ENCODE measurements at regions not wholly inside any gene's neighbourhood (a gene's known extent, or its start where the extent isn't known, plus 50 kb on each side); places are given as distances from the start of the nearest gene placed in this dataset.
A peak's percentile ranks its signal among the peaks of the same experiment; 100 is the strongest.

DNA sequence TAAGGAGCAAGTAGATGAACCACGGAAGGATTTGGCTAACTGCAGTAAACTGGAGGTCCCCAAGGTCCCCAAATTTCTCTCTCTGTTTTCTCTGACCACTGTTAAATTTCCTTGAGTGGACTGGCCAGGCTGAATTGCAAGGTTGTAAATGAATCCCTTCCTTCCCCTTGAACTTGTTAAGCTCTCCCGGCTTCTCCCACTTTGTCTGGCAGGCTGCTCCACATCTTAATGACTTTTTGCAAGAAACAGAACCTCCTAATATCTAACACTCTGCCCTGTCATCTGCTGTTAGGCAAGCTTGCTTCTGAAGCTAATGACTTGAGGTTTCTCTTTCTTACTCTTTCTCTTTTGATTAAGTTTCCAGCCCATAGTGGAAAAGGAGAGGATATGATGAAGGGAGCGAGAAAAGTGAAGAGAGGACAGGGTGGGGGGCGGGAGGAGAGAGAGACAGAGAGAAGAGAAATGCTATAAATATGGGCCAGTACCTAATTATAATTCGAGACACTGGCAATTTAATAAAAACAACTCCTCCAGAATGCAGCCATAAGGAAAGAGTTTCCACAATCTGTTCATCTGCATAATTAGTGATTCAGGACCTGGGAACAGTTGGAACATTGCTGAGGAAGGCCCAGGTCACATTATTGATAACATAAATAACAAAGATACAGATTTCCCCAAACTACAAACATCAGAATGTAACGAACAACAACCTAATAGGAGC, 437.3 kb upstream of the MPDZ start:
- DNase-seq (ENCODE audit: low spot score), result no peak

DNA sequence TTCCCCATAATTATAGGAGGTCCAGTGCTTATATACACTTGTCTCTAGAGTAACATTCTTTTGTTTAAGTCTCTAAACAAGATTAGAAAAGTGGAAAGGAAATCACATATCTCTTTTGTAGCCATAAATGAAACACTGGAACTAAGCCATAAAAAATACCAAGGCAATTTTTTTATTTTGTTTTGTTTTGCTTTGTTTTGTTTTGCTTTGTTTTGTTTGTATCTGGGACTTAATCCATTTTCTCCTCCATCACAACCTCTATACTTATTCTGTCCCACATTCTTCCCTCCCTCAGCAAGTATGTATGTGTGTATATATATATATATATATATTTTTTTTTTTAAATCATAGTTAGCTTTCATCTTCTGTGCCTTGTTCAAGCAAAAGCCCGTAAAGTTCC, 436.6 kb upstream of the MPDZ start:
- no peak for DNase-seq (ENCODE audit: low spot score)

DNA sequence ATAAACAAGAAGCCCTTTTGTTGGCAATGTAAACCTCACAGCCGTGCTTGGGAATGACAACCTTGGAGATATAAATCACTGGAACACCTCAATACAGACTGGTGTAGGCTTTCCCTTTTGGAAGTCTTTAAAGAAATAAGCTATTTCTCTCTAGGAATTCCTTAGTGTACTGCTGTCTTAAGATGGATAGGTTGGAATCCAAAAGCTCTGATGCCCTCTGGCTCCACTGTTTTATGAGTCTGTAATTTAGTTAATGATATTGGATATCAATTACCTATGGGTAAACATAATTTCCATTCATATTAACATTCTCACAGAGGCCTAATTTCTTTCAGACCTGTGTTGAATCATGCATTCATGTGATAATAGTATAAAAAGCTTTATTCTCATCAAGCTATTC, 435.9 kb upstream of the MPDZ start:
- DNase-seq (ENCODE audit: low spot score), result no peak

DNA sequence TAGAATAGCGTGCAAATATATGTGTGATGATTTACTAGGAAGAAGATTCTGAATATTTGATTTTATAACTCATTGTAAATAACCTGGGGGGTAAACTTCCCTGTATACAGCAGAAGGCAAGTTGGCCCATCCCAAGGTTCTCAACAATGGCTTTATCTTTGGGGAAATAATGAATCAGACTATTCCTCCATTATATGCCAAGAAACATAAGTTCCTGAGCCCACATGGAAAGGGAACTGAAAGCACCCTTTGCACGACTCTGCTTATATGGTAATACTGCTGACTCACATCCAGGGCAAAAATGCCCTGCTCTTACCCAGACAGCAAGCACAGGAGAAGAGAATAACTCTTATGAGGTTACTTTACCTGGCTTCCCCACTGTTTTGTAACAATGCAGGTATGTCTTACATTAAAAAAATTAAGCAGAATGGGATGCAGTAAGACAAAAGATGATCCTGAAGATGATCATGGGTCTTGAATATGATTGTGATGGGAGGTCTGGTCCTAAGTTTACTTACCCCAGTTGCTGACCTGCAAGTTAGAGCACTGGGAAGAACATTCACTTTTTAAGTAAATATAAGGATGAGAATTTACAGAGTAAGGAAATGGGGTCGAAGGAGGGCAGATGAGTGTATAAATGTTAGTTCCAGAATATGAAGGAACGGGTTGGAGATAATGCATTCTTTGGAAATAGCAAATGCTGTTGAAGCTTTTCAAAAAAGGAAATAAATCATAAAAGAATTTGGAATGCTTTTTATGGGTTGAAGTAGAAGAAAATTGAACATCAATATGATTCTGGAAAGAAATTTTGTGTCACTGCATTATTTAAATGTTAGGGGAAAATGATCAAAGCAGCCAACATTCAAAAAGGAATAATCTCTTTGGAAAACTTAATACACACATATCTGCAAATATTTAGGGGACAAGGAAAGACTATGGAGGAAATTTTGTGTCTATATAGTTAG, 428.4 kb upstream of the MPDZ start:
- DNase-seq (ENCODE audit: low spot score), result no peak

GRCh38 chr9:13705918-13706317, 426.4 kb upstream of the MPDZ start:
- DNase-seq (ENCODE audit: low spot score), result no peak

DNA sequence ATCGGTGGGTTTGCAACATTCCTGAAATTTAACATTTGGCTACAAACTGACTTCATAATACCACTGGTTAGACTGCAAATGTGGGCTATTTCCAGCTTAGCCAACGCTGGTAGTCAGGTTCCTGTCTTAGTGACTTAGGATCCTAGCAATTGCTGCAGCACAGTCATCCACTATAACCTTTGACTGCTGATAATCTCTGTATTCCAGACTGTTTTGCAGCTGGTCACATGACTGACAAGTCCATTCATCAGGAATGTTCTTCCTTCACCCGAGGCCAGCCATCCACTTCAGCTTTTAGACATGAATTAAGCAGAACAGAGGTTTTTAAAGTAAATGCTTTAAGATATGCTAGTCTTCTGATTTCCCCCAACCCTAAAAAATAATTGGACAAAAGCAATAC, 425.9 kb upstream of the MPDZ start:
- DNase-seq (ENCODE audit: low spot score), result peak; percentile 16

- peak; percentile 12 for DNase-seq (ENCODE audit: low spot score)
Observed at GRCh38 chr9:13690595-13690994, 411.1 kb upstream of the MPDZ start.

- DNase-seq (ENCODE audit: low spot score), result no peak
Observed at GRCh38 chr9:13689925-13690324, 410.4 kb upstream of the MPDZ start.

DNA sequence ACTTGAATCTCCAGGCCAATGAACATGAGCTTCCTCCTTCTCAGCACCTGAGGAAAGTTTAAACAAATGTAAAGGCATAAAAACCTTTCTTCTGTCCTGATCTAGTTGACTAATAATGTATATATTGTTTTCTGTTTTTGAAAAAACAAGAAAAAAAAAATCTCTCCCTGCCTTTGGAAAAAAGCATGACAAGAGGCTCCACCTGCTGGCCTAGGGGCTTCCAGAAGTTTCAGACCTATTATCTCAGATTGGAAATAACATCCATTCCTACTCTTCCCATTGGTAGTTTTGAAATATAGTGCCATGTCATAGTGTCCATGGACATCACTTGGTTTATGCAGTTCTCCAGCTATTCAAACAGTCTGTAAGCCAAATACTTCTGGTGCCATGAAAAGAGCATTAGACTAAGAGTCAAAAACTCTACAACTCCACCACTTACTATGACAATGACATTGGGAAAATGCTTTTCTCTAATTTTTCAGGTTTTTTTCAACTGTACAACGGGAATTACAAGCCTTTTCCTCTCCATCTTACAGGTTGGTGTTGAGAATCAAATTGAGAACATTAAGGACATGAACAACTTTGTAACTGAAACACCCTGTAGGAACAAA, 409.6 kb upstream of the MPDZ start:
- DNase-seq (ENCODE audit: low spot score), result peak; percentile 18

DNA sequence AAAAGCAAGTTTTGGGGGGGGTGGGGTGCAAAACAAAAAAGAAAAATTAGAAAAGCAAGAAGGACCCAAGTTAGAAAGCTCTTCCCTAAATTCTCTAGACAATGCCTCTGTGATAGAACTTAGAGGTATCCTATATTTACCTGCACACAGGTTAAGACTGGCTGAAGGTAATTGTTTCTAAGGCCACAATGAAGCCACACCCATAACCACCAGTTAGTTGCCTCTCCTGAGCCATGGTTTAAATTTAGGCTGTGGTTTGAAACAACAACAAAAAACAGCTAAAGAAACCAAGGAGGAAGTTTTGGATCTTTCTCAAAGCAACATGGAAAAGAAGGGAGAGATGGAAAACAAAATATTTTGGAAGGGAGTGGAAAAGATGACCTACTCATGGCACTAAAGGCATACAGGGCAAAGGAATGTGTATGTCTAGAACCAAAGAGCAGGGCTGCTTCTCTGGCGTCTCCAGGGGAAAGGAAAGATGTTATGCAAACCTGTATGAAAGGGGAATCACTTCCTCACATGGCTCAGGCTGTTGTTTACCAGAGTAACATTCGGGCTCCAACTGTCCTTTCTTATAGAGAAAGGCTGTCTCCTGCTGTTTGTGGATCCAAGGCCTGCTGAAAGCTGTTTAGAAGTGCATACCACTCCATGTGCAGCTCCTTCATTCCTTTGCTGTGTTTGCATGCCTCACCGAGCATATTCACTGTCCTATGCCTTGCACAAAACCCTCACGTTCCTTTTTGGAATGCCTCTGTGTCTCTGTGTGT, 408.9 kb upstream of the MPDZ start:
- DNase-seq (ENCODE audit: low spot score), result no peak

DNA sequence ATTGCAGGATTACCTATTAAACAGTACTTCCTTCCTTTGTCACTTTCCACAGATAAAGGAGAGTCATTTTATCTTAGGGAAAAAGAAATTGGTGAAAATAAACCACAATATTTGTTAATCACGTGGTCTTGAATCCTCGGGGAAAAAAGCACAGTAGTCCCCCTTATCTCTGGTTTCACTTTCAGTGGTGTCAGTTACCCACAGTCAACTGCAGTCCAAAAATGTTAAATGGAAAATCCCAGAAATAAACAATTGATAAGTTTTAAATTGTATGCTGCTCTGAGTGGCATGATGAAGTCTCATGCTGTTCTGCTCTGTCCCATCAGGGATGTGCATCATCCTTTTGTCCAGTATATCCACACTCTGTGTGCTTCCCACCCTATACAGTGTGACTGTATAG, 405.2 kb upstream of the MPDZ start:
- no peak for DNase-seq (ENCODE audit: low spot score)

DNA sequence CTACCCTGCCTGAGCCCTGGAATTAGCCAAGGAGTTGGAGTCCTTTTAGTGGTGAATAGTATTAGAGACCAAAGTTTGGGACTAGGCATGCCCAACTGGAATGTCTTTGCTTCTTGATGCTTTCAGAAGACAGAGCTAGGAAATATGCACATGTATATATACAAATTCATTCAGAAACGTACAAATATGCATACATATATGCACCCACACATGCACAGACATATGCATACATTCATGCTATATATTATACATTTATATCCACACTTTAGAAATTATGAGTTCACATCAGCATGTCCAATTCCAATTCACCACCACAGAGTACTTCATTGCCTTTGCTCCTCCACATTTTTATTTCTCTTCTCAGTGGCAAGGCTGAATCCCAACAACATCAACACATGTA, 398.3 kb upstream of the MPDZ start:
- DNase-seq (ENCODE audit: low spot score), result no peak

- no peak for DNase-seq (ENCODE audit: low spot score)
Observed at GRCh38 chr9:13675638-13676000, 396.1 kb upstream of the MPDZ start.

DNA sequence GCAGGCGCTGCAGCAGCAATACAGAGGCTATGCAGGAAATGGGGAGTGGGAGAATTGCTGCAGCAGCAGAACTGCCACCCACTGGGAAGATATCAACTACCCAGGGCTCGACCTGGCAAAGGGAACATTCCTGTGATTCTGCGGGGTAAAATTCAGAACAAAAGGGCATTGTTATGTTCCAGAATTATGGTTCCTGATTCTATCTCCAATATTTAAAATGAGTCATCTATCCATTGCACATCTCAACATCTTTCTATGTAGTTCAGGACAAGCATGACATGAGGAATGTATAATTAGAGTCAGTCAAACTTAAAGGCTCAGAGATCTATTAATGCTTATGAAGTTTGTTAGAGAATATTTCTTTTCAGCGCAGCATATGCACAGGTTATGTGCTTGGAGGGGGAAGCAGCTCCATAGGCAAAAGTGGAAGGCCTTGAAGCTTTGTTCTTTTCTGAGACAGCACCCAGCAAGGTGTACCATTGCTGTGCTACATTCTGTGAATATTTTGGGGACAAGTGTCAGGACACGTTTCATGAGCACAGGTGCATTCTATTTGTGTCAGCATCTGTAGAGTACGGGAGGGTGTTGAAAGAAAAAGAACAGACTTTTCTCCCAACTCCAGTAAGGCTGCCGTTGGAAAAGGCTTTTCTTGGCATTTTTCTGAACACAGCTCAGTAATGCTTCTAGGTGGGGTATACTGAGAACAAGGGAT, 395.6 kb upstream of the MPDZ start:
- DNase-seq (ENCODE audit: low spot score), result no peak

DNA sequence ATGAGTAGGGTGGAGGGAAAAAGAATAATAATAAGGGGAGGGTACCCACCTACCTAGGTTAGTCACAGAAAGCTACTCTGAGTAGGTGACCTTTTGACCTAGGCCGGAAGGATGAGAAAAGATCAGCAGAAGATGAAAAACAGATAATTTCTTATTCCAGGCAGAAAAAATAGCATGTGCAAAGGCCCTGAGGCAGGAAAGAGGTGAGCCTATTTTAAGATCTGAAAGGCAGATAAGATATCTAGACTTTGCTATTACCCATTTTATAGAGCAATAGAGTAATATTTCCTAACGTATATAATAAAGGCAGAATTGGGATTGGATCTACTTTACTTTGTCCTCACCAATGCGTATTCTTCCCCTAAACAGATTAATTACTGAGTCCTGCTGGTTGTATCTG, 393.9 kb upstream of the MPDZ start:
- DNase-seq (ENCODE audit: low spot score), result no peak

DNA sequence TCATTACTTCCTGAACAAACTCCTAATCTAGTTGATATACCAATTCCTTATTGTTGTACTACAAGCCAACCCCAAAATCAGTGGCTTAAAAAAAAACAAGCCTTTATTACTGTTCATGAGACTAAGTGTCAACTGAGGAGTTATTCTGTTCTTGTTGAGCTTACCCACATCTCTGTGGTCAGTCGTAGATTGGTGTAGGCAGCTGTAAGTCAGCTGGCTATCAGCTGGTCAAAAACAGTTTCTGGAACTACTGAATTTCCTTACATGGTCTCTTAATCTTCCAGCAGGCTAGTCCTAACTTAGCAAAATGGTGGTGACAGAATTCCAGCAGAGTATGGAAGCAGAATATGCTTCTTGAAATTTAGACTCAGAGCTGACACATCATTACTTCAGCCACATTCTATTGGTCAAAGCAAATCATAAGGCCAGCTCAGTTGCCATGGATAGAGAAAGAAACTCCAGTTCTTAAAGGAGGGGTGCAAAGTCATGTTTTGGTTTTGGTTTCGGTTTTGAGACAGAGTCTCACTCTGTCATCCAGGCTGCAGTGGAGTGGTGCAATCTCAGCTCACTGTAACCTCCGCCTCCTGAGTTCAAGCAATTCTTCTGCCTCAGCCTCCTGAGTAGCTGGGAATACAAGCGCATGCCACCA, 386.1 kb upstream of the MPDZ start:
- peak; percentile 41 for DNase-seq (ENCODE audit: low spot score)

DNA sequence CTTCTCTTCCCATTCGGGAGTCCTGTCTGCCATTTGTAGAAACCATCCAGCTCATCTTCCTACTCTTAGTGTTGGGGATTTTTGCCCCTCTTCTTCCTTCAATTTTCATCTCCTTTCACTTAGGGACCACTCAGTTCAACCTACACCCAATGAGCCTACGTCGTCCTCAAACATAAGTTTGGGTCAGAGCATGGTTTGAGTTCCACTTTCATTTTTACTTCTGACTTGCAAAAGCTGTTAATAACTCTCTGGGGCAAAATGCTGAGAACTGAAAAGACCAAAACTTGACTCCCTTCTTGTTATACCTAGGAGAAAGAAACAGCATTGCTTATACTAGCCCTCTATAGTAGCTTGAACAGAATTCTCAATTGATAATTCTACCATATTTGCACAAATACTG, 381.5 kb upstream of the MPDZ start:
- no peak for DNase-seq (ENCODE audit: low spot score)

- DNase-seq (ENCODE audit: low spot score), result no peak
Observed at GRCh38 chr9:13651969-13652663, 372.6 kb upstream of the MPDZ start.

GRCh38 chr9:13651526-13651925, 372.0 kb upstream of the MPDZ start:
- DNase-seq (ENCODE audit: low spot score), result no peak

DNA sequence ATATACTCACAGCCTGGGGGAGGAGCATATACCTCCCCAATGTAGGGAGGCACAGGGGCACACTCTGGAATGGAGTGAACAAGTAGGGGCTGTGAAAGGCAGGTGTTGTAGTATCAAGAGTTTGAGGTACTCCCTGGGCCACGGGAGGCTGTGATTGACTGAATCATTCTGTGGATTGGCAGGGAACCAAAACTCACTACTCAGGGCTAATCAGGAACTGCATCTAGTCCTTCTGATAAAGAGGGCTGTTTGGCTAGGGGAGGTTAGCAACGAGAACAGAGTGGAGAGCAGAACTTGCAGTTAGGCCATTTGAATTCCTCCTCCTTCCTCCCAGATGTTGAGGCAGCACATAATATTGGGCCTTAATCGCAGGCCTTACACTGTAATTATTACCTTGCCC, 369.2 kb upstream of the MPDZ start:
- no peak for DNase-seq (ENCODE audit: low spot score)

GRCh38 chr9:13648068-13648467, 368.6 kb upstream of the MPDZ start:
- no peak for DNase-seq (ENCODE audit: low spot score)
